Limb (tissue), 2 donors: ENCODE measurements at regions not wholly inside any gene's neighbourhood (a gene's known extent, or its start where the extent isn't known, plus 50 kb on each side); places are given as distances from the start of the nearest gene placed in this dataset.

Experiments
- DNase-seq, 2 donors: peaks; one replicate each; pipeline ENCODE4 v3.0.0-alpha.2; 2016; ENCODE audit errors: extremely low spot score in 2 of 2

DNA sequence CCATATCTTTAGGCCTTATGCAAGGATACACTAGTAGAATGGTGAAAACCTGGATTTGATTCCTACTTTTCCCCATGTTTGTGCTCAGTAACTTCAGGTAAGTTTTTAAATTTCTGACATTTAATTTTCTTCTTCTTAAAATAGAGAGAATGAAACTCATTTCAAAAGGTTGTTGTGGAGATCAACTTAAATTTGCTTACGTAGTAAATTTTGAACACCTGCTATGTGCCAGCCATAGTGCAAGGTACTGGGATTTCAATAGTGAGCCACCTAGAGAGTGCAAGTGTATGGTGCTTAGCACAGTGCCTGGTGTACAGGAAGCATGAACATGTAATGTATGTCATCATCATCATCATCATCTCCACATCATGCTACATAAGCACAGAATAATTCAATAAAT, 73.6 kb upstream of the SMIM36 start:
- no peak for DNase-seq

DNA sequence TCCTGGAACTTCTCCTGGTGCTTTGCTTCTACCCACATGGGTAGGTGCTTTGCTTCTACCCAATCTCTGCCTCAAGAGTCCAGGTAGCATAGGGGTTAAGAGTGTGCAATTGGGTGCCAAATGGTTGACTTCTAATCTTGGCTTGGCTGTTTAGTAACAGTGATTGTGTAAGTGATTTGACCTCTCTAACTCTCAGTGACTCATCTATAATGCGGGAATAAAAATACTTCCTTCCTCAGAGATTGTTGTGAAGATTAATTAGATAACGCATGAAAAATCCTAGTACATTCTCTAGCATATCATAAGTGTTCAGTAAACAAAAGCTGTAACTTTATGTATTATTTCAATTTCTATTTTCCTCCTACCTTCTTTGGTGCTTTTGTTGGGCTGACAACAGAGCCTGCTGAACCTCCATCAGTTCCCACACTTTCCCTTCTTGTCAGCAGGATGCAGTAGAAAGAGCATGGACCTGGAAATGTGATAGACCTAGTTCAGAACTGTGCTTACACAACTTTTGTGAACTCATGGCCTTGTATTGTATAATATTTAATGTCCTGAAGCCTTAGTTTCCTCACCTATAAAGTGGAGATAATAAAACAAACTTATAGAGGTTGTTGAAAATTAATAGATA, 72.9 kb upstream of the SMIM36 start:
- DNase-seq = no peak

DNA sequence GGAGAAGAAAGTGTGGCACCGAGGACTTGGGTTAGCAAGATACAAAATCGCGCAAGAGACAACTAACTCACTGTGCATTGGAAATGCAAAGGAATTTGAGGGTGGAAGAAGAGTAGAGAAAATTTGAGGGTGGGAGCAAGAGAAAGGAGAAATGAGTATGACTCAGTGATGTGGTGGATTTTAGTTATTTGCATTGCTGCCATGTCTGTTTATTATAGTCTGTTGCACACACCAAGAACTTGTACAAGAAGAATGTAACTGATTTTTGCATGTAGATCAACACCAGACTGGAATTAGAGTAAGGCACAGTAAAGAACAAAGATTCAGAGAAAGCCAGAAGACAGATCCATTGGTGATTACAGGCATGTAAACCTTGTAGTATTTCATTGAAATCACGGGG, 71.6 kb upstream of the SMIM36 start:
- no peak for DNase-seq

DNA sequence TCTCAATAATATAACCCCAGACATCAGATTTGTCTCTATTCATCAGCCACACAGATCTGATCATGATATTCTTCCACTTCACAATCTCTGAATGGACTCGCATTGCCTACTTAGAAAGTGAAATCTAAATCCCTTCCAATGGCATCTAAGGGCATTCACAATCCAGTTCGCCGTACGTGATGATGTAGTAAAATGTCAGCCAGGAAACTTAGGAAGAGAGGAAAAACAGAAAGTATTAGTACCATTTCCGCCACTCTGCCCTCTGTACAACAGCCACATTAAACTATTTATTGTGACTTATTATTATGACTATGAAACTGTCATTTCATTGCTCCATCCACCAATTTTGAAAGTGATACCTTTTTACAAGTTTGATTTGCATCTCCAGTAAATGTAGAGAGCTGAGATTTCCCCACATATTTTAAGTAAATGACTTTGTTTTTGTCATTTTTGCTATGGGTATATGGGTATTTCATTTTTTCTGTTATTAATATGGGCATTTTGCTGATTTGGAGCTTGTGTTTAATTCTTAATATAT, 69.4 kb upstream of the SMIM36 start:
- DNase-seq = no peak

DNA sequence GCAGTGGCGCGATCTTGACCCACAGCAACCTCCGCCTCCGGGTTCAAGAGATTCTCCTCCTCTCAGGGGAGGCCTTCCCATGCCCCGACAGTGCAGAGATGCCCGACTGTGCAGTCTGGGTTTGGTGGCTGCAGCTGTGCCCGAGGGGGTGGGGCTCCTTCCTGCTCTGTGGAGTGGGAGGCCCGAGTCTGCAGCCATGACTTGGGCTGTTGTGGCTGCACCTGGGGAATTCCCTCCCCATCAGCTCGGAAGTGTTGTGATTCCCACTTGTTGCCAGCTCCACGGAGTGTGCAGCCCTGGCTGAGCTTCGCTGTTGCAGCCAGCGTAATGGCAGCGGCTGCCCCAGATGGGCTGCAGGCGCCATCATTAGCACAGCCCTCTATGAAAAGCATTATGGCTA, 66.4 kb upstream of the SMIM36 start:
- no peak for DNase-seq

DNA sequence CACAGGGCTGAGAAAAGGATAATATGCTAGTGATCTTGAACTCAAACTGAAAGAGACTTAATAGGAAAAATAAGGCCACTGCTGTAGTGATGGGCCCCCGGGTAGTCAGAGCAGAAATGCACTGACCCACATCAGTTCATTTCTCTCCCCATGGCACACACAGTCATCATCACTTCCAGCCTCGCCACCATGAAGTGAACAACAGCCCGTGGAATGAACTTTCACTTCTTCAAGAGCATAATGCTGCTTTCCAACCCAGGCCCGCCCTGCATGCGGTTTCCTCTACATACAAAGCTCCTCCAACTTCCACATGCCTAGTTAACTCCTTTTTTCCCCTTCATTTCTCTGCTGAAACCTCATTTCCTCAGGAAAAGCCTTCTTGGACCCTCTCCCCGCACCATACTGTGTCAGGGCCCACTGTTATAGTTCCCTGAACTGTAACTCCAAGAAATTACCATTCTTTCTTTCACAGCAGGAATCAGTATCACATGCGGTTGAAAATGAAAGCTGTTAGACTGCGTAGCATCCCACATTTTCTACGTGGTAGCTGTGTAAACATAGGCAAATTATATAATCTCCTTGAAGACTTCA, 65.8 kb upstream of the SMIM36 start:
- DNase-seq = peak; percentile 44 to 63

DNA sequence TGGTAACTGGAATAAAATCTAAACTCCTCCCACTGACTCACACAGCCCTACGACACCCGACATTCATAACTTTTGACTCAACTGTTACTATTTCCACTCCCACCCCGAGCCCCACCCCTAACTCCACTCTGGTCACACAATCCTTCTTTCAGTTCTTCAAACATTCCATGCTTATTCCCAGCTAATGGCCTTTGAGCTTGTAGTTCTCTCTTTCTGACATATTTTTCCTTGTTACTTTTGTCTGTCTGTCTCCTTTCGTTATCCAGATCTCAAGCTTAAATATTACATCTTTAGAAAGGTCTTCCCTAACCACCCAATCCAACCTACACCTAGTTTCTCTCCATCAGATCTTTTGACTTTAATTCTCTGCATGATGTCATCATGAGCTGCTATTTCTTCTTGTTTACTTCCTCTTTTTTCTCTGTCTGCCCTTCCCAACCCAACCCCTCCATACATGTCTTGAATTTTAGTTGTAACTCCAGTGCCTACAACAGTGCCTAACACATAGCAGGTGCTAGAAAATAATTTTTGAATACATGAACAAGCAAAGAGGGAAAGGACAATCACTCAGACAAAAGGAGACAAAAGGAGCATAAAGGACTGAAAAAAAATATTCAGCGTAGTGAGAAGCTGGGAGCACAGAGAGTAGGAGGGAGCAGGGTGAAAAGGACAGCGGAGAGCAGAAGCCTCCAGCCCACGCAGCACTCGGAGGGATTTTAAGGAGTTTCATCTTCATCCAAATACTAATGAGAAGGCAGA, 65.2 kb upstream of the SMIM36 start:
- no peak for DNase-seq

DNA sequence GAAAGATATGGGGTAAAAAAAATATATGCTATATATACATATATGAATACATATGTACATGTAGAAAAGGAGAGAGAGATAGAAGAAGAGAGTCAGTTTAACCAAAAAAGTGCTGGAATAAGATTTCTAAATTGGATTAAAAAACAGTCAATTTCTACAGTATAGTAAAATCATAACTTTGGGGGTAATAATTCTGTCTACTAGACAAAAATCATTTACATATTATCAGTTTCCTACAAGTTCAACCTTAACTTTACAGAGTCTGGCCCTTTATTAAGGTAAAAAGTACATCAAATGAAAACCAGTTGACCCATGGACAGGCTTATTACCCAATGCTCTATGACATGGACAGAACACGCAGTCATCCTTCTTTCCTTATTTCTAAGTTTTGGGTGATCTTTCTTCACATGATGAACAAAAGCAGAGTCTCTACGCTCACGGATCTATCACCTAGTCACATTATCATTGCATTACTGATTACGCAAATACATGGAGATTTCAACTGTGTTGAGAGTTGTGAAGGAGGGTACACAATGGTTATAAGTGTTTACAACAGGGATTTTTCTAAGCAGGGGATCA, 63.9 kb upstream of the SMIM36 start:
- DNase-seq = no peak

DNA sequence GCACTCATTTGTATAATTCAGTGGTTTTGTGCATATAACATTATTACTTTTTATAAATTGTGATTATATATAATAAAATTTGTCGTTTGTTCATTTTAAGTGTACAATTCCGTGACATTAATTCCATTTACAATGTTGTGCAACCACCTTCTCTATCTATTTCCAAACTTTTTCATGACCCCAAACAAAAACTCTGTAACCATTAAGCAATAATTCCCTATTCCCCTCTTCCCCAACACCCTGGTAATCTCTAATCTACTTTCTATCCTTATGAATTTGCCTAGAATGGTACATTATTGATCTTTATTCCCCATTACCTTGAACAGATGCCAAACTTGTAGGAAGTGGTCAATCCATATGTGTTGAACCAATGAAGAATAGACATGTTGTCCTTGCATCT, 61.3 kb upstream of the SMIM36 start:
- no peak for DNase-seq

DNA sequence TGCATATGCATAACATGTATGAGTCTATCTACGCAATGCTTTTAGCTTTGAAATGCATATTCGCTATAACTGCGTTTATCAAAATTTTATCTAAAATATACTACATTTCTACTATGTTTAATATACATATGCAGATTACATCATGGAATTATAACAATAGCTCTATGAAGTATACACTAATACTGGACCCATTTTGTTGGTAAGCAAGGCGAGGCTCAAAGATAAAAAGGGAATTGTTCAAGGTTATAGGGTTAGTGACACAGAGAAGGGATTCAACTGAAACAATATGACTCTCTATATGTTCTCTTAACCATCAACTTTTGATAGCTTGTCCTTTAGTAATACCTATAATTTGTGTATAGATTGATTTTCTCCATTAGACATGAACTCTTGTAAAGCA, 60.9 kb upstream of the SMIM36 start:
- DNase-seq = no peak

DNA sequence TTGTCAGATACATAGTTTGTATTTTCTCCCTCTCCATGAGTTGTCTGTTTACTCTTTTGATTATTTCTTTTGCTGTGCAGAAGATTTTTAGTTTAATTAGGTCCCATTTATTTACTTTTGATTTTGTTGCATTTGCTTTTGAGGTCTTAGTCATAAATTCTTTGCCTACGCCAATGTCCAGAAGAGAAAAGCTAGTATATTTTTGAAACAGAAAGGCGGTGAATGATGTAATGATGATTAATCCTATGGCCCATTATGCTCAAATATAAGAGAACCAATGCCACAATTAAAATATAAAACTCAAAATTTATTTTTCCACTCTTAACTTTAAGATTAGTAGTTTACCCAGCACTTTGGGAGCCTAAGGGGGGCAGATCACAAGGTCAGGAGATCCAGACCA, 59.8 kb upstream of the SMIM36 start:
- no peak for DNase-seq

DNA sequence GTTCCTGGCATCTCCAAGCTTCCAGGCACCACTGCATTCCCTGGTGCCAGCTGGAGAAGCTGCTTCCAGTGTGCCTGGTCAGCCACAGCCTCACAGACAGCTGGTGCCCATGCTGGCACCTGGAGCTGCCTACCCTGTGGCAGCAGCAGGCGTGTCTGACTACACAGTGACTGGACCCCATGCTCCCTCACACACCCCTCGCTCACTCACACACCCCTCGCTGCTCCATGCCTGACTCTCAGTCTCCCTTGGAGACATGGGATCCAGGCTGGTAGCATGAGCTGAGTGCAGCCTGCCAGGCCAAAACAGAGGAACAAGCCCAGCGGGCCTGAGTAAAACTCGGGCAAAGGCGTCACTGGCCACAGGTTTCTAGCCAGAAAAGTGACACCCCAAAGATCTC, 59.1 kb upstream of the SMIM36 start:
- no peak for DNase-seq

DNA sequence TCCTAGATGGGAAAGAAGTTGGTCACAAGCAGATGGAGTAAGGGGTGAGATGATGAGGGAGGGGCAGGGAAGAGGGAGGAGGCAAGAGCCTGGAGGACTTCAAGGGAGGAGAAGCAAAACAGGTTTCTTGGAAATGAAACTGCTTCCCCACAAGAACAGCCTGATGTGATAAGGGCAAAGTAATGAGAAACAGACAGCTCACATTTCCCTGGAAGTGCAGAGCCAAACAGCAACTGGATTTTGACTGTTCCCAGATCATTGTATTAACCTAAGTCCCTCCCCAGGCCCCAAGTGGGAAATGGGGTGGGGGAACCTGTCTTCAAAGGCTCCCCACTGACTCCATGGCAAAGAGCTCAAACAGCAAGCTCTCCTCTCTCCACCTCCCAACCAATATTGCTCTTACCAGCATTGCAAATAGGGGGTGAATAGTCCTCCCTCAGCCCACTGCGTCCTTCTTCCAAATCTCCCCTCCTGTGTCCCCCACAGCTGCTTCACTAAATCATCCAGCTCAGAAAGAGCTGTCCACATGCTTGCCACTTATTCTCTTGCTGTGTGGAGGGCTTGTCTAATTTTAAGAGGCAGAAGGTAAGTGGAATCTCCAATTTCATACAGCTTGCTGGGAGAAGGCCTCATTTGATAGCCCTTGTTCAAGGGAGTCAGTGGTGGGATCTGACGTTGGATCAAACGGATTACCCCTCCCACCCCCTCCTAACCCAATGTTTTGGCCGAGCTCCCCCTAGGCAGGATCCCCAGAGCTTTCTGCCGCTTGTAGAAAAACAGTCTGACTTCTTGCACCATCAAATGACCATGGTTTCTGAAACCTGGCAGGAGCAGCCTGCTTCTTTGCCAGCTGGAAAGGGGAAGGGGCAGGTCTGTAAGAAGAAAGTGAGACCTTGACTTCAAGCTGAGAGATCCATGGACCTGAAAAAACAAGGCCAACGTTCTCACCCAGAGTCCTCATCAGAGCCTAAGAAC, 56.3 kb upstream of the SMIM36 start:
- DNase-seq = peak; percentile 65 to 71

DNA sequence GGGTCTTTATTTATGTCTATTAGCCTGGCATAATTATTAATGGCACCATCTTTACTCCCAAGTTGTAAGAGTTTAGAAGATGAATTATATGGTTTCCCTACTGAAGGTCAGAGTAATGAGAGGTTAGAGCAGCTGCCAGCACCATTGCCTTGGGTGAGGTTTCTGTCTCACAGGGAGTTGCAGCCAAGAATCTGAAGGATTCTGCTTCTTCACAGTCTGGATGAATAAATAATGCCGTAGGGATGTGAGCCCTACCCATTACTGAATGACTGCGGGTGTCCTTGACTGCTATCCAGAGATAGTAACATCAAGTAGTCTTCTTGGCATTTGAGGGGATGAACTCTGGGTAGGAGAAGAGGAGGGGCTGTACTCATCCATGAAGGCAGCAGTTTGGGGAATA, 52.8 kb upstream of the SMIM36 start:
- DNase-seq = no peak

DNA sequence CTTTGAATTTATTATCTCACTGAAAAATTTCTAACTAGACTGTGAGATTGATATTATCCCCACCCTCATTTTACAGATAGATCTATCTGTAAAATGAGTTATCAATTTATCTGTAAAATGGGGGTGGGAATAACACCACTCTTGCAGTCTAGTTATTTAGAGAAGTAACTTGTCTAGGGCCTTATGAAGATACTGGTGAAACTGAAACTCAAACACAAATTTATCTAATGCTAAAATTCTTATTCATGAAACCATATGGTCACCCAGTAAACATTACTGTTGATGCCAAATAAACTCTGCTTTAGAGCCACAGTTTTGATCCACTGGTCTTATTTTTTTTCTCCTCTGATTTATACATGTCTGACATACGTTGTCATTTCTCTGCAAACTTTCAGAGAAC, 52.1 kb upstream of the SMIM36 start:
- no peak for DNase-seq

DNA sequence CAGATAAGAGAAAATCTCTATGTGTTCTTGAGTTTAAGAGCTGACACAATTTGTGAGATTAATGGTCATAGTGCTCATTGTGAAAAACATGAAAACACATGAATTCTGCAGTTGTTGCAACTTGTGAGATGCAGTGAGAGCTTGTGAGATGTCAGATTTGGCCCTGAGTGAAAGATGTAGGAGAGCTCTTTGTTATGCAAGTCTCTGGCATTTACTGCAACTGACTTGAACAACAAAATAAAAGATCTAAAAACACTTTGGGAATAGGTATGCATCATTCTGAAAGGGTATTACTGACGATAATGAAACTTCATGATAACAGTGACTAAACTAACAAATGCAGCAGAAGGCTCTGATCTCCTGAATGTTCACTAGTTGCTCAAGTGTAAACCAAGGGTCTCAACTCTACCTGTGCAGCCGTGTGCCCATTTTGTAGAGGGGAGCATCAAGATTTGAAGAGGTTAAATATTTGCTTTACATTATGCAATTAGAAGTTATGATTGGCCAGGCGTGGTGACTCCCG, 50.8 kb upstream of the SMIM36 start:
- no peak for DNase-seq

DNA sequence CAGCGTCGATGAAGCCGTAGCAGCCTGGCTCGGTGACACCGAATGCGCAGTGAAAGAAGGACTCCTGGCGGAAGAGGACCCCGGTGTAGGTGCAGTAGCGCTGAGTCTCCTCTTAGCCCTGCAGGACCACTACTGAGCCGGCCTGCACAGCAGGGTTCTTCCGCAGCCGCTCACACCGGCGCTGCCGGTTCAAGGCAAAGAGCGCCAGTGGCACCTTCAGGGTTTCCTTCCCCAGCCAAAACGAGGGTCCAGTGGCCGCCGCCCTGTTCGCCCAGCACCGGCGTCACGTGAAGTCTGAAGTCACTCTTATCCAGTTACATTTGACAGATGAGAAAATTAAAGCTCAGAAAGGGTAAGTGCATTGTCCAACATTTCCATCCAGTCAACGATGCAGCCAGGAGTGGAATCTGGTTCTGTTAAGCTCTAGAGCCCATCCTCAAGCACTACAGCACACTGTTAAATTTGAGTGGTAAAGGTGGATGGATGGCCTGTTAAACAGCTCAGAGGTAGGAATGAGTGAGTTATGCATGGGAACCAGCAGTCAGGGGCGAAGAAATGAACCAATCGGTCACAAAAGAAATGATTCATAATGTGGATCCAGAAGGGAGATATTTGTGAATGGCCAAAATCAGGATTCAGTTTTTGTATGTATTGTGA, 50.2 kb upstream of the SMIM36 start:
- no peak for DNase-seq
